IMR-90 (cell line): ENCODE measurements at regions not wholly inside any gene's neighbourhood (a gene's known extent, or its start where the extent isn't known, plus 50 kb on each side); places are given as distances from the start of the nearest gene placed in this dataset.

Experiments used
- FOS ChIP-seq: fragments of 150-350 bp; IDR thresholded peaks from 2 replicates; pipeline ENCODE4 v1.6.1; 2016; ENCODE audit warnings: low read depth, low read length
- MAZ ChIP-seq: IDR thresholded peaks from 2 replicates; pipeline ENCODE4 v1.6.1; 2012; ENCODE audit warnings: low read depth, mild to moderate bottlenecking, low read length, improper control_type of control experiment, moderate library complexity, borderline replicate concordance
- POLR2A ChIP-seq: IDR thresholded peaks from 2 replicates; pipeline ENCODE4 v1.6.1; 2012; ENCODE audit warnings: mild to moderate bottlenecking, low read depth, low read length
- RCOR1 ChIP-seq: IDR thresholded peaks from 2 replicates; pipeline ENCODE4 v1.6.1; 2012; ENCODE audit warnings: mild to moderate bottlenecking, low read length, improper control_type of control experiment; ENCODE audit not compliant: insufficient replicate concordance
- RFX5 ChIP-seq: IDR thresholded peaks from 2 replicates; pipeline ENCODE4 v1.8.0; 2012; ENCODE audit warnings: low read depth, mild to moderate bottlenecking, low read length, moderate library complexity
- TF ChIP-seq, protein P1 (sequence below): conservative IDR thresholded peaks from 2 replicates; pipeline ENCODE4 v1.5.1; 2012; ENCODE audit warnings: mild to moderate bottlenecking, low read depth, low read length, improper control_type of control experiment

DNA sequence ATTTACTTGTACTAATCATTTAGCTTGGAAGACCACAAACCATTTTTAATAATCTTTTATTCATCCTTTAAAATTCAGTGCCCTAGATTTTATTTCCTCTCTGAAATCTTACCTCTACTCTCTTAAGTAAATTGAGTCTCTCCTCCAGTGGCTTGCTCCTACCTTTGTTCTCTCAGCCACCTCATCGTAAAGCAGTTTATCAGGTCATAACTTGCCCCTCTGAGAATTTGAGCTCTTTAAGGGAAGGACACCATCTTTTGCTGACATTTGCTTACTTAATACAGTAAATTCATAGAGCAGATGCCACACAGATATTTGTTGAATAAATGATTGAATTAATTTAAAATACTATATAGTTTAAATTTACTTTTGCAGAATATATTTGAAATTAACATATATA, 794.3 kb downstream of the C12orf50 start:
- TF ChIP-seq POLR2A = no peak
- no peak for TF ChIP-seq MAZ
- TF ChIP-seq, protein P1, sequence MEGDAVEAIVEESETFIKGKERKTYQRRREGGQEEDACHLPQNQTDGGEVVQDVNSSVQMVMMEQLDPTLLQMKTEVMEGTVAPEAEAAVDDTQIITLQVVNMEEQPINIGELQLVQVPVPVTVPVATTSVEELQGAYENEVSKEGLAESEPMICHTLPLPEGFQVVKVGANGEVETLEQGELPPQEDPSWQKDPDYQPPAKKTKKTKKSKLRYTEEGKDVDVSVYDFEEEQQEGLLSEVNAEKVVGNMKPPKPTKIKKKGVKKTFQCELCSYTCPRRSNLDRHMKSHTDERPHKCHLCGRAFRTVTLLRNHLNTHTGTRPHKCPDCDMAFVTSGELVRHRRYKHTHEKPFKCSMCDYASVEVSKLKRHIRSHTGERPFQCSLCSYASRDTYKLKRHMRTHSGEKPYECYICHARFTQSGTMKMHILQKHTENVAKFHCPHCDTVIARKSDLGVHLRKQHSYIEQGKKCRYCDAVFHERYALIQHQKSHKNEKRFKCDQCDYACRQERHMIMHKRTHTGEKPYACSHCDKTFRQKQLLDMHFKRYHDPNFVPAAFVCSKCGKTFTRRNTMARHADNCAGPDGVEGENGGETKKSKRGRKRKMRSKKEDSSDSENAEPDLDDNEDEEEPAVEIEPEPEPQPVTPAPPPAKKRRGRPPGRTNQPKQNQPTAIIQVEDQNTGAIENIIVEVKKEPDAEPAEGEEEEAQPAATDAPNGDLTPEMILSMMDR = no peak
- TF ChIP-seq RCOR1 = no peak
- TF ChIP-seq FOS = no peak
- no peak for TF ChIP-seq RFX5
